T47D (cell line): ENCODE measurements at regions not wholly inside any gene's neighbourhood (a gene's known extent, or its start where the extent isn't known, plus 50 kb on each side); places are given as distances from the start of the nearest gene placed in this dataset.

Experiments
- DNase-seq, 2 experiments: peaks; one replicate each; pipeline versions ENCODE4 v3.0.0 to v3.0.0-alpha.2; 2011 to 2012; ENCODE audit warnings: low read depth in 1 of 2, low spot score in 1 of 2
- JUND ChIP-seq: IDR thresholded peaks from 2 replicates; pipeline ENCODE4 v1.6.1; 2012; ENCODE audit warnings: low read depth
- in situ Hi-C: cut with HindIII; loops from 2 replicates; pipeline ENCODE4 v1.10.0; 2016; ENCODE audit warnings: low sequenced_read_pairs, low pct_unique_long_range_greater_than_20kb

- no peak for TF ChIP-seq JUND
- in situ Hi-C loops = no loop called here
- no peak for DNase-seq
These were observed 201.2 kb upstream of the CDH20 start for GRCh38 chr18:61132031-61132430.

GRCh38 chr18:61133783-61134182 is 199.4 kb upstream of the CDH20 start:
- TF ChIP-seq JUND = no peak
- in situ Hi-C loops = no loop called here
- no peak for DNase-seq

GRCh38 chr18:61136711-61137251 is 196.4 kb upstream of the CDH20 start:
- no peak for DNase-seq
- TF ChIP-seq JUND = no peak
- in situ Hi-C loops = no loop called here

GRCh38 chr18:61141691-61142090 is 191.5 kb upstream of the CDH20 start:
- no peak for TF ChIP-seq JUND
- in situ Hi-C loops = no loop called here

DNA sequence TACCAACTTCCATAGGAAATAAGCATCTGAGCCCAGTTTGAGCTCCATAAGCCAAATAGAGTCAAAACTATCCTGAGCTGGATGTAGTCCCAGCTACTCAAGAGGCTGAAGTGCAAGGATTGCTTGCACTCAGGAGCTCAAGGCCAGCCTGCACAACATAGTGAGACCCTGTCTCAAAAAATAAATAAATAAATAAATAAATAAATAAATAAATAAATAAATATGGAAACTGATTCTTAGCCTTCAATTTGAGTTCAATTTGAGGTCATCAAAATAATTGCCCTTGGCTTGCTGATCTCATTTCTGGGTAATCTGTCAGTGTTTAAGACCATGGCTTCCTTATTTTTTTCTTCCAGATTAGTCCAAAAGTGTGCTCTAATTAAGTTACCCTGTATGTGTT is 184.9 kb upstream of the CDH20 start:
- in situ Hi-C loops = no loop called here
- TF ChIP-seq JUND = no peak
- no peak for DNase-seq

More at GRCh38 chr18:61141691-61142090, 191.5 kb upstream of the CDH20 start:
- no peak for DNase-seq

- in situ Hi-C loops = no loop called here
- DNase-seq = no peak
- no peak for TF ChIP-seq JUND
These were observed 183.4 kb upstream of the CDH20 start for GRCh38 chr18:61149786-61150185.

- no peak for TF ChIP-seq JUND
- no peak for DNase-seq
- in situ Hi-C loops = no loop called here
These were observed 179.7 kb upstream of the CDH20 start for GRCh38 chr18:61153571-61153970.

DNA sequence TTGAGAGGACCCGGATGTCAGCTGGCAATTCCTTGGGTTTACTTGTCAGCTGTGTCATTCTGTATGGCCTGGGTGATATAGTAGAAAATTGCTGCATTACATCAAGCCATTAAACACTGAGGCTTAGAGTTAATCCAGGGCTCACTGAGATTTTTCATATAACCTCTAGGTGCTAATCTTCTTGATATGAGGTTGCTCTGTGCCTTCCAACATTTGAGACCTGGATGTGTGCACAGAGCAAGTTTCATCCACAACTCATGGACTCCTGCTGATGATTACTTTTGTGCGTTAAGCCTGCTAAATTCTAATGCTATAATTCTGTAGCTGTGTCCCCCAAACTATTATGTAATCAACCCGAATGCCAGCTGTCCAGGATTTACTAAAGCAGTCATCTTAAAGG is 178.4 kb upstream of the CDH20 start:
- no peak for TF ChIP-seq JUND
- no peak for DNase-seq
- in situ Hi-C loops = no loop called here

- TF ChIP-seq JUND = no peak; the same call in 1 of the 2 replicates
- no peak for DNase-seq
- in situ Hi-C loops = no loop called here
These were observed 177.6 kb upstream of the CDH20 start for GRCh38 chr18:61155586-61155985.

GRCh38 chr18:61157451-61157850 is 175.8 kb upstream of the CDH20 start:
- DNase-seq = no peak
- TF ChIP-seq JUND = no peak
- in situ Hi-C loops = no loop called here

GRCh38 chr18:61159246-61159645 is 174.0 kb upstream of the CDH20 start:
- TF ChIP-seq JUND = no peak
- in situ Hi-C loops = no loop called here
- no peak for DNase-seq

- TF ChIP-seq JUND = no peak
- DNase-seq = no peak
- in situ Hi-C loops = no loop called here
These were observed 168.9 kb upstream of the CDH20 start for GRCh38 chr18:61164321-61164720.

GRCh38 chr18:61167902-61168301 is 165.3 kb upstream of the CDH20 start:
- no peak for DNase-seq
- in situ Hi-C loops = no loop called here
- no peak for TF ChIP-seq JUND

- no peak for DNase-seq
- in situ Hi-C loops = no loop called here
- no peak for TF ChIP-seq JUND
These were observed 163.8 kb upstream of the CDH20 start for GRCh38 chr18:61169386-61169785.
